OCI-M2 (cell line): ENCODE measurements at regions not wholly inside any gene's neighbourhood (a gene's known extent, or its start where the extent isn't known, plus 50 kb on each side); places are given as distances from the start of the nearest gene placed in this dataset.

Source experiments
- DNase-seq: peaks from one replicate; lab custom pipeline; 2025; ENCODE audit not compliant: unreplicated experiment; lab: John Stamatoyannopoulos, UW

DNA sequence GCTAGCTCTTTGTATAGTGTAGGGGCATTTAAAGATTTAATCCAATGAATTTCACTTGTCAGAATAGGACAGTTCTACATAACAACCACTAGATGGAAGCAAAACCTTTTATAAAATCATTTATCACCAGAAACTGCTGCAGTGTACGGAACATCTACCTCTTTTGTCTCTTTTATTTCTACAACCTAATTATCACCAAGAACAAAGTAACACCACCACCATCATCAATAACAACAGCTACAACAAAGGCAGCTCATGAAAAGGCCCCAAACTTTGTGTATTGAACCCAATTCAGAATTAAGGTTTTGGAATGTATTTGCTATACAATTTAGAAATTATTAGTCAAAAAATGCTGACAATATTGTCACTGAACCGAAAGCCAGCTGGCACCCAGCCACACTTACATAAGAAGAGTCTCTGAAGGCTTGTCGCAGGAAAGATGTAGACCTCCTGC lies 260.9 kb upstream of the RPS6KA3 start:
- no peak for DNase-seq

DNA sequence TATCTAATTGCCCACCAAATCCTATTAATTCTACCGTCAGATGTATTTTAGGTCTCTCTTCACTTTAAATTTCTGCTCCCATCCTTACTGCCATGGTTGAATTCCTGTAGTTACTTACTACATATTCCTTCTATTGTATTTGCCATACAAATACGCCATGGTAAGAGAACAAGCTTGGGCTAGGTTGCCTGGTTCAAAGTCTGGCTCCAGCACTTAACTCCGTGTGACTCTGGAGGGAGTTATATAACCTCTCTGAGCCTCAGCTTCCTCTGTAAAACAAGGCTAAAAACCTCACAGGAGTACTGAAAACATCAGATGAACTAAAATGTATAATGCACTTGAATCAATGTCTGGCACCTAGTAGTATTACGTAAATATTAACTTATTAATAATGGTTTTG lies 260.3 kb upstream of the RPS6KA3 start:
- no peak for DNase-seq

DNA sequence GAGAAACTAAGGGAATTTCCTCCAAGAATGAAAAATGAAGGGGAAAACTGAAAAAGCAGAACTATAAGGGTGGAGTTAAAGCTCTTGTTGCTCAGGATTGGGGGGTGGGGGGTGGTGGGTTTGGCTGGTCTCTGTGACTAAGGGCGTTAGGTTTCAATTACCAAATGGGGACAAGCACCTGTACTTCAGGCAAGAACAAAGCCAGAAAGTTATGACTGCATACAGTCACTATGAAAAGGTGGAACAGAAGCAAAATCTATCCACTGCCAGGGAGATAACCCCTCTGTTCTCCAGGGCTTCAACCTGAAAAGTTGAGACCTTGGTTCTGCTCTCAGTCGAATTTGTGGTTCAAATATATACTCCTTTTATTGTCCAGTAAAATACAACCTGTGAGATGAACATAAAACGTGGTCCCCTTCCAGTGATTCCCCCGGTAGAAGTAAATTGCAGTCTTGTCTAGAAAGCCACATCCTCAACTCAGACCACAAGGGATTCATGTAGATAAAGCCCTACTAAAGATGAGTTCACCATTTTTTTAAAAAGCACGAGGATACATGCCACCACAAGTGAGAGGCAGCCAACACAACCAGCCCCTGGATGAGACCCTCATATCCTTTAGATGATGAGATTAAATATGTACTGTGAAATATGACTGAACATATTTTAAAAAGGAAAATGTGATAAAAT lies 257.1 kb upstream of the RPS6KA3 start:
- DNase-seq, result no peak

DNA sequence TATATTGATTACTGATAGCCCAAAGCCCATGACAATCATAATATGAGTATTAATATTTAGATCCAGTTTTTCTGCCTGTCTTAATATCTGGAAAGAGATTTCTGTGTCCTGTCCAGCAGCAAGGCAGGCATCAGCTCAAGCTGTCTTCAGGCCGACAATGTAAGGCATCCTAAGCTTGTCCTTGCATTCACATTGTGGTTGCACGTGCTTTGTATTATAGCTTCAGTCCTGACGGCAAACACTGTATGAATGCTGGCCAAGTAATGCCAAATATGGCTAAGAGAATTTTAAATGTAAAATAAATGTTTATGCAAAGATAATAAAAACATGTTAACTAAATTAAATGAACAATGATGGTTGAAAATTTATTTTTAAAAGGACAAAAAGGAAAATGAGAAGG lies 255.7 kb upstream of the RPS6KA3 start:
- no peak for DNase-seq

DNA sequence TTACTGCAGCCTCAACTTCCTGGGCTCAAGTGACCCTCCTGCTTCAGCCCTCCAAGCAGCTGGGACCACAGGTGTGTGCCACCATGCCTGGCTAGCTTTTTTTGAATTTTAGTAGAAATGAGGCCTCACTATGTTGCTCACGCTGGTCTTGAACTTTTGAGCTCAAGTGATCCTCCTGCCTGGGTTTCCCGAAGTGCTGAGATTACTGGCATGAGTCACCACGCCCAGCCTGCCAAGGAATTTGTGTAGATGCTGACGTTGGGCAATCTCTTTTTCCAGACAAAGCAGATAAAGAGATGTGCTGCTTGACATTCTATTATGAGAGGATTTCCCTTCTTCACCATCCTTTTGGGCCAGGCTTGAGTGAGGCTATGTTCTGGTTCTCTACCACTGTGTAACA lies 254.5 kb upstream of the RPS6KA3 start:
- no peak for DNase-seq

DNA sequence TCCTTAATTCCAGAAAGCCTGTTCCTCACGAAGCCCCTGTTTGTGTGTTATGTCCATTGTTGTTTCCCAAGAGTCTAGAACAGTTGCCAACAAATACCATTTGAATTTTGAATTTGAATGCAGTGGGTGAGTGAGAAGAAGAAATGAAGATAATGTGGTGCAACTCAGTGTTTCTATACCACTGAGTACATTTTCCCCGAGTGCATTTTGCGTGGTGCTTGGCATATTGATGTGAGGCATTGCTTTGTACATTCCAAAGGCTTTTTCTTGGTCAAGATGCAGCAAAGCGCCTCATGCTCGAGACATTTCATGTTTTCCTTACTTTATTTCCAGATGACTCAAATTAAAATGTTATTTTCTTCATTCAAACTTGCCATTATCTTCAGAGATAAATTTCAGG lies 253.1 kb upstream of the RPS6KA3 start:
- DNase-seq, result no peak

DNA sequence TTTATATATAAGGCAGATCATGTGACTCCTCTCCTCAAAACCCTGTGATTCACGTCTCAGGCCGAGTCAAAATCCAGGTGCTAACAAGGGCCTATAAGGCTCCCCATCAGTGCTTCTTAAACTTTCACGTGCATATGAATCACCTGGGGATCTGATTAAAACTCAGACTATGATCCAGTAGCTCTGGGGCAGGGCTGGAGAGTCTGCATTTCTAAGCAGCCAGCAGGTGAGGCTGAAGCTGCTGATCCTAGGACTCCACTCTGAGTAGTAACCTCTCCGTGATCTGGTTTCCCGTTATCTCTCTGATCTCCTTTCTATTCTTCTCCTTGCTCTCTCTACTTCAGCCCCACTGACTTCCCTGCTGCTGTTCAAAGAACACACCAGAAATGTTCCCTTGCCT lies 252.4 kb upstream of the RPS6KA3 start:
- no peak for DNase-seq

DNA sequence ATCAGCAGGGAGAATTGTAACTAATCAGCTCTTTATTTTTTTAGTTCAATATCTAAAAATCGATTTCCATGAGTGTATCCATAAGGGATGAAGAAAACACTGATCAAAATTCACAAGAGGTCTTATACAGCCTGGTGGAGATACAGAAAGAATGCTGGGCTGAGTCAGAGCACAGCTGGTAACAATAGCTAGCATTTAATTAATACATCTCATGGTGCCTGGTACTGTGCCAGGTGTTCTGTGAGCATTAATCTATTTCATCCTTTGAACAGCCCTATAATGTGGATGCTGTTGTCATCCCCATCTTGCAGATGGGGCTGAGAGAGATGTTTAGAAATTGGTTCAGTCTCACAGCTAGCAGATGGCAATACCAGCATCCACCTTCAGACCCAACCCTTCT lies 250.9 kb upstream of the RPS6KA3 start:
- no peak for DNase-seq

DNA sequence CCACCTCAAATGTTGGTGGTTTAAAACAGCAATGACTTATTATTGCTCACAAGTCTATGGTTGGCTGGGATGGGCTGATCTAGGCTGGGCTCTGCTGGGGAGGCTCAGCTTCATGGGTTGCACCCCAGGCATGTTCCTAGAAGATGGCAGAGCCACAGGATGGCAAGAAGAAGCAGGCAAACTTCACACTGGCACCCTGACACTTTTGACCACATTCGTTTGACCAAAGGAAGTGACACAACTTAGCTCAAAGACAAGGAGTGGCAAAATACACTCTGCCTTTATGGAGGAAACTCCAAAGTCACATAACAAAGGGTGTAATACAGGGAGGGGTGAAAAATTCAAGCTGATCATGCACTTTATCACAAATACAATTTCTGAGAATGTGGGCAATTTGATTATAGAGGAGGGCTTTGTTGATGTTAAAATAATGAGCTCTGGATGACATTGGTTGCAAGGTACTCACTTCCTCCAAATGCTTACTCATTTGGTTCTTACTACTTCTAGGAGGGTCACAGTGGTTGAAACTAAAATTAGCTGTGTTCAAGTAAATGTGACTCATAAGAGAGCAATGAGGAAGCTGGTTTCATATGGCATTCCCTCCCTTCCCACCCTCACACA lies 249.2 kb upstream of the RPS6KA3 start:
- no peak for DNase-seq

DNA sequence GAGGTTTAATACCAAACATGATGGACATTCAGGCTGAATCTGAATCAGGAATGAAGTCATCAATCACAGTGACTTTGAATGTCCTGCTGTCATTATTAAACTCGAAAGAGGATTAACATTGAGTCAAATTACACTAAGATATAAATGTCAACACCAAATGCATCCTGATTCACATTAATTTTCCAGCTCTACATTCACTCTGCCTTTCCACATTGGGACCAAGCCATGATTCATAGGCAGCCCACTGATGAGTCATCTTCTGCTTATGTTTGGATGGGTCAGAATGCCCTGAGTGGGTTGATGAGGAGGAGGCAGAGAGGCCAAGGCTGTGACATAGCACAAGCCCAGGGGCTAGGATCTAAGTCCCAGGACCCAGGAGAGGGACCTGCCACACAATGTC lies 247.6 kb upstream of the RPS6KA3 start:
- DNase-seq, result no peak

DNA sequence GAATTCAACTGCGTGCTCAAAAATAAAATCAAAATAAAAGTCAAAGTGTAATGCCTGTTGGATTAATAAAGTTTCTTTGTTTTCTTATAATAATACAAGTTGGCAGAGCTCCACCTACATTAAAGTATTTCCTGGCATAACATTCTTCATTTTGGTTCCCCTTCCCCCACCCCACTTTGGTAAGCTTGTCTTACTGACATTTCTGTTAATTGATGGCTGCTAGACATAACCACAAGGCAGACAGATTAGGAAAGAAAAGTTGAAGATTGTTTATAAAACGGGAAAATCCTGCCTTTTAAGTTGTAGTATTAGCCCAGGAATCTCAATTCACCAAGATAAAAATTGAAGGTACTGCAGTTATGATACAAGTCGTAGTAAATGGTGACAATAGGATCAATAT lies 246.5 kb upstream of the RPS6KA3 start:
- no peak for DNase-seq

DNA sequence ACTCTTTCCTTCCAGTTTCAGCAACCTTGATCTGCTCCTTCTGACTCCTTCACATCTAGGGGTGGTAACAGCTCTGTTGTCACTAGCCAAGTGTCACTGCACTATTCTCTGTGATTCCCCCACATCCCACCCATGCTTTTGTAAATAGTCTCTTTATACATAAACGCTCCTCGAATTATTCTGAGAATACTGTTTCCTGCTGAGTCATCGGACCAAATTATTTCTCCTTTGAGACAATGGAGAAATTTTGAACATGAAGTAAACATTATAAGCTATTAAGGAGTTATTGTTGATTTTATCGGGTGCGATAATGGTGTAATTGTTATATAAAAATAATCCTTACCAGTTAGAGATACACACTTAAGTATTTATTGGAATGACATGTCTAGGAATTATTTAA lies 245.1 kb upstream of the RPS6KA3 start:
- no peak for DNase-seq

DNA sequence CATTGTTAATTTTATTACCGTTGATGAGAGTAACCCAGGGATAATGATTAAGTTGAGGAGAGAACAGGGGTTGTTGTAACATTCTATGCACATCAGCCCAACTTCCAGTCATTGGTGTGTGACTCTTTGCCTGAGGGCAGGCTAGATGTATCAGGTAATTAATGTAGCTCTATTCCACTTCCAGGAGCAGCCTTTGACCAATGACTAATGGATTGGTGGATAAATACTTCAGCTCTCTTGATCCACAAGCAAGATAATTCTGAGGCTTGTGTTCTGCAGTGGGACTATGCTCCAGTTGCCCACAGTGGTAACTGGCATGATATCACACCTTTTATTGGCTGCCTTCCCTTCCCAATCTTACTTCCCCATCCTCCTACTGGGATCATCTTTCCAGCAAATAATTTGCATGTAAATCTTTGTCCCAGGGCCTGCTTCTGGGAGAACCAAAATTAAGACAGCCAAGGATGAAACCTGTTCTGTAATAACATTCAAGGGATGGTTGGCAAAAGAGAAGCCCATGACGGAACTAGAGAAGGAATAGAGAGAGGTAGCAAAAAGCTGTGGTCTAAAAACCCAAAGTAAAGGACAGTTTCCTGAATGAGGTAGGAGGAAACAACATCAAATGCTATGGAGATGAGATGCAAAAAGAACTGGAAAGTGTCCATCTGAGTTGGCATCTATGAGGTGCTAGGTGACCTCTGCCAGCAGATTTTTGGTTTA lies 241.4 kb upstream of the RPS6KA3 start:
- no peak for DNase-seq

DNA sequence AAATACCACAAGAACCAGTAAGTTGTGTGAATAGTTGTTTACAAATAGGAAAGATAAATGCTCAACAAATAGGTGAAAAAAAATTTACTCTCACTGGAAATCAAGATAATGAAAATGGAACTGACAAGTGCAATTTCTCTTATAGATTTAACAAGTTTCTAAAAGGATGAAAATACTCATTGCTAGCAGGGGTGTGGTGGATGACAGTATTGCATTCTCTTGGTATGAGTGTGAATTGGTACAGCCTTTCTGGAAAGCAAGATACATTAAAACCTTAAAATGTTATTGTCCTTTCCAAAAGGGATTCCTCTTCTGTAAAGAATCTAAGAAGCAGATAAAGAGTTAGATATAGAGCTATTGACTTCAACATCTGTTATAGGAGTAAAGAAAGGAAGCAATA lies 240.0 kb upstream of the RPS6KA3 start:
- DNase-seq, result no peak

DNA sequence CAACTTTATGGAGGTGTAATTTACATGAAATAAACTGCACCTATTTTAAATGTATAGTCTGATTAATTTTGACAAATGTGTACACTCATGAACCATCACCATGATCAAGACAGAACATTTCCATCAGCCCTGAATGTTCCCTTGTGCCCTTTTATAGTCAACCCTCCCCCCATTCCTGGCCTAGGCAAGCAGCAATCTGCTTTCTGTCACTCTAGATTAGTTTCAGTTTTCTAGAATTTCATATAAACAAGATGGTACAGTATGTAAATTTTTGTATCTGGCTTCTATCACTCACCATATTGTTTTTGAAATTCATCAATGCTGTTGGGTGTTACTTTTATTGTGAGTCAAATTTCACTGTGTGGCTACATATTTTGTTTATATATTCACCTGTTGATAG lies 234.2 kb upstream of the RPS6KA3 start:
- DNase-seq, result no peak

DNA sequence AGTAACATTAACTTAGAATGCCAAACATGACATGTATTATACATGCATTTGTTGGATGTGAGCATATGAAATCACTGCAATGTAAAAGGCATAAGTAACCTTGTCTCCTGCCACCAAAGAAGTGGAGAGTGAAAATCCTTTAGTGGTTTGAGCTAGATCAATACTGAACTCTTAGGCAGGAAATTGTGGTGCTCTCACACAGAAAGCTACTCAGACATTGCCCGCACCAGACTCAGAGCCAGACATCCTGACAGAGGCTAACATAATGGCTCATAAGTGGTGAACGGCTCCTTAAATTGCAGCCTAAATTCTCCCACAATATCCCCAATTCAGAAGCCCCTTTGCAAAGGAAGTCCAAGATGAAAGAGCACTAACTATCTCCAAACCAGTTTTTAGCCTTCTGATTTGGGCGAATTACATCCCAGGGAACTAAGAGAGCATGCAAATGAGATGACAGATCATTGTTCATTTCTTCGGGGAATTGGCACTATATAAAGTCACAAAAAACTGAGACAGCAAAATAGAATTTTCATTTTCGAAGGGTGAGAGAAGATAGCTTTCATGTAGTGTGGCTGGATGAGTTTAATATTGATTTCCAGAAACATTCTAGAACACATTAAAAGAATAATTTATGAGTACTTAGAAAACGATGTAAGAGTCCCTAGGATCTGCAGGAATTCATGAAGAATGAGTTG lies 233.6 kb upstream of the RPS6KA3 start:
- DNase-seq, result no peak

DNA sequence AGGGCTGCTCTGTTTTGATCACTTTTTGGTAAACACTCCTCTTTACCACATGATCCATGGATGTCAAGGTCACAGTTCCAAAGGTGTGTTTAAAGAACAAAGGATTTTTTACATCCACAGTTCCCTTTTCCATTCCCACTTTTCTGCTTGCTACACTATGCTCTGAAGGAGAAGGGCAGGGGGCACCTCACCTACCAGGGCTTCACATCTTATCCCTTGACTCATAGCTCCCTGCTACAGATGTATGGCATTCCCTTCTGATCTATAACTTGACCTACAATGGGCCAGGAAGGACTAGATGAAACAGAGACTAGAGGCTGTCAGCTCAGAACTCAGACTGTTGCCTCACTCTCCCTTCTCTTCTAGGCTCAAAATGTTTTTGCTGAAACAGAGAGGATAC lies 233.1 kb upstream of the RPS6KA3 start:
- DNase-seq, result no peak

DNA sequence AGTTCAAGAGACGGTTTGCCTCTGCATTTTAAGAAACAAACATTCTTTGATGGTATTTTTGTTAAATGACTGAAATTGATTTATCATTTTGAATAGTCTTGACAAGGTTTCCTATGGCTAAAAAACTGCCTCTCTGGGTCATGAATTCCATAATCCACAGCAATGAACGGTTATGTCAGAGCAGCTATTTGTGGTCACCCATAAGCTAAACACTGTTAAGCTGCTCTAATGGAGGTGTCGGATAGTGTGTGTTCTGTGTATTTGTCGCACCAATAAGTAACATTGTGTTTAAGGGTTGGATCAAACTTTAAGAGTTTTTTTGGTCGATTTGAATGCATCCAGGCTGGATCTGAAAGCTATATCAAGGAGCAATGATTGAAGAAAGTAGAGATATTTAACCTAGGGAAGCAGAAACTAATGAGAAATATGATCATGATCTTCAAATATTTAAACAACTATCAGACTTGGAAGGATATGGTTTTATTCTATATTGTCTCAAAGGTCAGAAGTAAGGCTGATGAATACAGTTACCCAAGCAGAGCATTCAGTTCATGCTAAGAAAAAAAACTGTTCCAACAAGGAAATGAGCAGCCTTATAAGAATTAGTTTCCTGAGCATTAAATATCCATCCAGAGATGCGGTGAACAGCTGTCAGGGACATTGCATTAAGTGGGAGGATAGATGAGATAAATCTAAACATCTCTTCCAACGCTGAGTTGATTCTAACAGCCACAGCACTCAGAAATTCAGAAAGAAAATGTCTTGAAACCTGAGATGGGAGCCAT lies 232.3 kb upstream of the RPS6KA3 start:
- DNase-seq, result no peak

DNA sequence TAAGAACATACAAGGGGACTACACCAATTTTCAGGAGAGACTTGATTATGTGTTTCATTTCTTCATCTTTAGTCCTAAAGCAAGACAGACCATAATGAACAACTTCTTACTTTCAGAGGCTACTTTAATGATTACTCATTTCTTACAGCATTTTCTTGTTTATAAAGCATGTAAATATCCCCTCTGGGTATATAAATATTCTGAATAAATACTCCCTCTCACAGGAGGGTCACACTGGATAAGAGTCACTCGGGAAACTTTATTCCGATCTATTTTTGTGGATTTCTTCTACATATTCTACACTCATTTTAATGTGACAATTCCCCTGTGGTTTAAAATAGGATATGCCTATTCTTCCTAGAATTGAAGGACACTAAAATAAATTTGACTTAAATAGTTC lies 228.9 kb upstream of the RPS6KA3 start:
- no peak for DNase-seq

DNA sequence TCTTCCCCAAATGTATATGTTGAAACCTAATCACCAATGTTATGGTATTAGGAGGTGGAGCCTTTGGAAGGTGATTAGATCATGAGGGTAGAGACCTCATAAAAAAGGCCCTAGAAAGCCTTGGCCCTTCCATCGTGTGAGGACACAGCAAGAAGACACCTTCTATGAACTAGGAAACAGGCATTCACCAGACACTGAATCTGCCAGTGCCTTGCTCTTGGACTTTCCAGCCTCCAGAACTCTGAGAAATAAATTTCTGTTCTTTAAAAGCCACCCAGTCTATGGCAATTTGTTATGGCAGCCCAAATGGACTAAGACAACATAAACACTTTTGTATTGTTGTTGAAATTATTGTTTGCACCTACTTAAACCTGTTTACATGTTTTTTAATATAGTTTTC lies 221.8 kb upstream of the RPS6KA3 start:
- DNase-seq, result no peak

DNA sequence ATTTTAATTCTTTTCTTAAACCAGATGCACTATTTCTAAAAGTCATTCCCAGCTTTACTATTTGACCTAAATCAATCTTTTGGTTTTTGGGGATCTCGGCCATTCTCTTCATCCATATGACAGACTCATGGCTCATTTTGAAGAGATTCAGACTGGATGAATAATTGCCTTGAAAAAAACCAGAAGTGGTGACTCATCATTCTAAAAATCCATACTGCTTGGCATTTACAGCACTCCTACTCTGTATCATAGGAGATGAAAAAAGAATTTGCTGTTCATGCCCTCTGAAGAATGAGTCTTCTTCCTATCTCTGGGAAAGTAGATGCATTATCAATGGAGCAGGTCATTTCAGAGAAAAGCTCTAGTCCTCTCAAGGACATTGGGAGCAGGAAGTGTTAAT lies 220.5 kb upstream of the RPS6KA3 start:
- DNase-seq, result no peak
